WTC11 (cell line): ENCODE measurements at regions not wholly inside any gene's neighbourhood (a gene's known extent, or its start where the extent isn't known, plus 50 kb on each side); places are given as distances from the start of the nearest gene placed in this dataset.

Experiments used
- ATAC-seq: fragments of 200-7000 bp; cut with Tn5 transposase; 2 replicates; pipeline ENCODE4 v1.10.0; 2021; ENCODE audit warnings: mild to moderate bottlenecking, moderate library complexity
- CTCF ChIA-PET: fragments of 300-600 bp; sonication (Branson Sonifier 250); formaldehyde crosslinking; loops from one replicate; lab custom pipeline; 2021; ENCODE audit warnings: antibody characterized with exemption; lab: Charles Lee
- POLR2A ChIA-PET: fragments of 350-600 bp; sonication (Branson Sonifier 250); formaldehyde crosslinking; loops from one replicate; lab custom pipeline; 2021; ENCODE audit warnings: antibody characterized with exemption; lab: Charles Lee
- DNase-seq: peaks from one replicate; pipeline ENCODE4 v3.0.0; 2021; ENCODE audit warnings: low spot score
- H3K27ac Mint-ChIP-seq: 2 replicates; pipeline ENCODE4 v1.8.0; 2021; ENCODE audit warnings: mixed read lengths
- H3K27me3 Mint-ChIP-seq: 2 replicates; pipeline ENCODE4 v1.8.0; 2021; ENCODE audit warnings: low read depth, mild to moderate bottlenecking, moderate library complexity, mixed read lengths
- H3K36me3 Mint-ChIP-seq: 2 replicates; pipeline ENCODE4 v1.8.0; 2021; ENCODE audit warnings: mixed read lengths
- H3K4me1 Mint-ChIP-seq: 2 replicates; pipeline ENCODE4 v1.8.0; 2022; ENCODE audit warnings: mixed read lengths
- H3K4me3 Mint-ChIP-seq: 2 replicates; pipeline ENCODE4 v1.8.0; 2021; ENCODE audit warnings: mild to moderate bottlenecking, moderate library complexity, mixed read lengths
- H3K9me3 Mint-ChIP-seq: 2 replicates; pipeline ENCODE4 v1.8.0; 2021; ENCODE audit warnings: mixed read lengths
- CBFB ChIP-seq: sonication (generic); formaldehyde crosslinking; IDR thresholded peaks from 2 replicates; pipeline ENCODE4 v1.8.1; 2022; ENCODE audit warnings: mild to moderate bottlenecking, low read depth, missing genetic modification reagents
- CREB1 ChIP-seq: sonication (generic); formaldehyde crosslinking; IDR thresholded peaks from 2 replicates; pipeline ENCODE4 v1.8.0; 2023; ENCODE audit warnings: mild to moderate bottlenecking, missing genetic modification reagents
- FOXP1 ChIP-seq: sonication (generic); formaldehyde crosslinking; IDR thresholded peaks from 2 replicates; pipeline ENCODE4 v1.8.0; 2022; ENCODE audit warnings: missing genetic modification reagents, mild to moderate bottlenecking, moderate library complexity, borderline replicate concordance
- GRHL2 ChIP-seq: fragments of 250-450 bp; sonication (Bioruptor Pico); IDR thresholded peaks from 2 replicates; pipeline ENCODE4 v1.8.0; 2022; ENCODE audit warnings: mild to moderate bottlenecking, moderate library complexity; ENCODE audit not compliant: insufficient replicate concordance, severe bottlenecking
- KAT7 ChIP-seq: sonication (generic); formaldehyde crosslinking; IDR thresholded peaks from 2 replicates; pipeline ENCODE4 v1.8.1; 2023; ENCODE audit warnings: missing genetic modification reagents, mild to moderate bottlenecking, borderline replicate concordance
- MLX ChIP-seq: sonication (generic); formaldehyde crosslinking; IDR thresholded peaks from 2 replicates; pipeline ENCODE4 v1.8.1; 2023; ENCODE audit warnings: mild to moderate bottlenecking, missing genetic modification reagents, moderate library complexity
- NFE2L1 ChIP-seq: sonication (generic); formaldehyde crosslinking; IDR thresholded peaks from 2 replicates; pipeline ENCODE4 v1.8.1; 2023; ENCODE audit warnings: missing genetic modification reagents
- NFYB ChIP-seq: sonication (generic); formaldehyde crosslinking; conservative IDR thresholded peaks from 2 replicates; pipeline ENCODE4 v1.8.0; 2022; ENCODE audit warnings: low read depth, missing genetic modification reagents
- PRDM15 ChIP-seq: sonication (generic); formaldehyde crosslinking; IDR thresholded peaks from 2 replicates; pipeline ENCODE4 v1.8.0; 2022; ENCODE audit warnings: missing genetic modification reagents
- PRRX2 ChIP-seq: fragments of 250-450 bp; sonication (Bioruptor Pico); IDR thresholded peaks from 2 replicates; pipeline ENCODE4 v1.8.0; 2021; ENCODE audit warnings: mild to moderate bottlenecking
- RORB ChIP-seq: fragments of 250-450 bp; sonication (Bioruptor Pico); IDR thresholded peaks from 2 replicates; pipeline ENCODE4 v1.9.0; 2021; ENCODE audit warnings: mild to moderate bottlenecking
- SMAD3 ChIP-seq: sonication (generic); formaldehyde crosslinking; IDR thresholded peaks from 2 replicates; pipeline ENCODE4 v1.8.0; 2022; ENCODE audit warnings: missing genetic modification reagents, mild to moderate bottlenecking, borderline replicate concordance
- SMAD4 ChIP-seq: sonication (generic); formaldehyde crosslinking; IDR thresholded peaks from 2 replicates; pipeline ENCODE4 v1.8.0; 2022; ENCODE audit warnings: mild to moderate bottlenecking, missing genetic modification reagents
- TEAD1 ChIP-seq: sonication (generic); formaldehyde crosslinking; IDR thresholded peaks from 2 replicates; pipeline ENCODE4 v1.8.0; 2022; ENCODE audit warnings: mild to moderate bottlenecking, missing genetic modification reagents
- TEAD4 ChIP-seq: sonication (generic); formaldehyde crosslinking; IDR thresholded peaks from 2 replicates; pipeline ENCODE4 v1.8.0; 2022; ENCODE audit warnings: mild to moderate bottlenecking, missing genetic modification reagents
- ZNF317 ChIP-seq: sonication (generic); formaldehyde crosslinking; IDR thresholded peaks from 2 replicates; pipeline ENCODE4 v1.8.1; 2023; ENCODE audit warnings: low read depth, mild to moderate bottlenecking, moderate library complexity, missing genetic modification reagents, borderline replicate concordance
- ZNF423 ChIP-seq: fragments of 250-450 bp; sonication (Bioruptor Pico); IDR thresholded peaks from 2 replicates; pipeline ENCODE4 v2.1.2; 2022; ENCODE audit warnings: mild to moderate bottlenecking, moderate library complexity
- ZNF512 ChIP-seq: sonication (generic); formaldehyde crosslinking; IDR thresholded peaks from 2 replicates; pipeline ENCODE4 v1.8.1; 2022; ENCODE audit warnings: missing genetic modification reagents, borderline replicate concordance
- TF ChIP-seq, protein P1 (sequence below): fragments of 250-450 bp; sonication (Bioruptor Pico); IDR thresholded peaks from 2 replicates; pipeline ENCODE4 v1.9.0; 2021; ENCODE audit warnings: moderate library complexity, mild to moderate bottlenecking, inconsistent platforms, borderline replicate concordance
- TF ChIP-seq, protein P2 (sequence below): sonication (generic); formaldehyde crosslinking; IDR thresholded peaks from 2 replicates; pipeline ENCODE4 v1.8.0; 2022; ENCODE audit warnings: mild to moderate bottlenecking, missing genetic modification reagents
- TF ChIP-seq, protein P3 (sequence below): sonication (generic); formaldehyde crosslinking; IDR thresholded peaks from 2 replicates; pipeline ENCODE4 v1.8.1; 2022; ENCODE audit warnings: mild to moderate bottlenecking, missing genetic modification reagents, moderate library complexity, borderline replicate concordance

GRCh38 chr9:80376180-80376579, 804.4 kb downstream of the TLE4 start:
- POLR2A ChIA-PET = no interaction called here

DNA sequence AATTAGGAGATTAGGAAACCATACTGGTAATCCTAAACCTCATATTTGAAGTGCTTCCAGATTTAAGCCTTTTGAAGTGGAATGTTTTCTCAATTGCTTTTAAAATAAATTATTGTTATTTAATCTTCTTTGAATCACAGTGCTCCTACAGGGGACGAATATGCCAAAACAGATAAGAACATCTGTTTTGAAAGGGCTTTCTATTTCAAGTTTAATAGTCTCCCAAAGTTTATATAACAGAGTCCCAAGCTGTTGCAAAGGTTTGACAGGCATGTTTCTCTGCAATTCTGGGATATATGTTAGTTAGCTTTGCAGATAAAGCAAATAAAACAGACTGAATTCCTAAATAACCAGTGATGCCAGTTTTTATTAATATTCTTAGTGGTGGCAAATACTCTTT, 803.7 kb downstream of the TLE4 start:
- POLR2A ChIA-PET = no interaction called here
- no peak for ATAC-seq

More at GRCh38 chr9:80376180-80376579, 804.4 kb downstream of the TLE4 start:
- TF ChIP-seq GRHL2 (CRISPR knock-in tag) (no peak), PRDM15 (no peak)
- TF ChIP-seq, all 79 proteins: peak for 0
- Mint-ChIP-seq H3K36me3 (no peaks in the 10 kb centered on the region), H3K27me3 (no peaks in the 10 kb centered on the region), H3K4me1 (peaks cover 60% of the 10 kb centered on the region), H3K4me3 (no peak overlapping the region), H3K27ac (no peak overlapping the region), H3K9me3 (no peaks in the 10 kb centered on the region)
- DNase-seq (no peak), ATAC-seq (peak; percentile 63)
- CTCF ChIA-PET = no interaction called here

GRCh38 chr9:80369641-80370040, 797.9 kb downstream of the TLE4 start:
- peaks cover 13% of the 10 kb centered on the region for H3K36me3 Mint-ChIP-seq
- CTCF ChIA-PET = no interaction called here

More for the DNA sequence above, 803.7 kb downstream of the TLE4 start:
- Mint-ChIP-seq H3K4me3 (no peak overlapping the region), H3K27me3 (no peaks in the 10 kb centered on the region), H3K36me3 (no peaks in the 10 kb centered on the region), H3K27ac (no peak overlapping the region), H3K4me1 (peaks cover 61% of the 10 kb centered on the region), H3K9me3 (no peaks in the 10 kb centered on the region)
- DNase-seq = no peak
- CTCF ChIA-PET = interaction anchor here (0.7 kb wide), 1 partner anchor 44 kb away, joined by 3 read pairs; no protein-coding TSS in a partner anchor
- TF ChIP-seq TEAD1 (CRISPR knock-in tag) (no peak), ZNF423 (no peak), KAT7 (no peak)

GRCh38 chr9:80366626-80367025, 794.9 kb downstream of the TLE4 start:
- peaks cover 14% of the 10 kb centered on the region for H3K36me3 Mint-ChIP-seq
- ChIA-PET CTCF (no interaction called here), POLR2A (no interaction called here)
- ATAC-seq (no peak), DNase-seq (no peak)
- H3K27me3 Mint-ChIP-seq = no peaks in the 10 kb centered on the region
- H3K9me3 Mint-ChIP-seq = peaks cover 24% of the 10 kb centered on the region
- no peak overlapping the region for H3K4me3 Mint-ChIP-seq
- peaks cover 9% of the 10 kb centered on the region for H3K4me1 Mint-ChIP-seq
- no peak overlapping the region for H3K27ac Mint-ChIP-seq
- TF ChIP-seq PRRX2 = no peak
- no peak for TF ChIP-seq CBFB (CRISPR knock-in tag)
- TF ChIP-seq SMAD3 (CRISPR knock-in tag) = no peak
- TF ChIP-seq RORB (CRISPR knock-in tag) = no peak
- no peak for TF ChIP-seq ZNF317 (CRISPR knock-in tag)
- TF ChIP-seq TEAD1 (CRISPR knock-in tag) = no peak
- TF ChIP-seq CREB1 (CRISPR knock-in tag) = no peak
- TF ChIP-seq FOXP1 (CRISPR knock-in tag) = no peak
- TF ChIP-seq, protein P1, sequence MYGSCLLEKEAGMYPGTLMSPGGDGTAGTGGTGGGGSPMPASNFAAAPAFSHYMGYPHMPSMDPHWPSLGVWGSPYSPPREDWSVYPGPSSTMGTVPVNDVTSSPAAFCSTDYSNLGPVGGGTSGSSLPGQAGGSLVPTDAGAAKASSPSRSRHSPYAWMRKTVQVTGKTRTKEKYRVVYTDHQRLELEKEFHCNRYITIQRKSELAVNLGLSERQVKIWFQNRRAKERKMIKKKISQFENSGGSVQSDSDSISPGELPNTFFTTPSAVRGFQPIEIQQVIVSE = no peak
- TF ChIP-seq NFYB = no peak
- no peak for TF ChIP-seq TEAD4
- TF ChIP-seq, protein P2, sequence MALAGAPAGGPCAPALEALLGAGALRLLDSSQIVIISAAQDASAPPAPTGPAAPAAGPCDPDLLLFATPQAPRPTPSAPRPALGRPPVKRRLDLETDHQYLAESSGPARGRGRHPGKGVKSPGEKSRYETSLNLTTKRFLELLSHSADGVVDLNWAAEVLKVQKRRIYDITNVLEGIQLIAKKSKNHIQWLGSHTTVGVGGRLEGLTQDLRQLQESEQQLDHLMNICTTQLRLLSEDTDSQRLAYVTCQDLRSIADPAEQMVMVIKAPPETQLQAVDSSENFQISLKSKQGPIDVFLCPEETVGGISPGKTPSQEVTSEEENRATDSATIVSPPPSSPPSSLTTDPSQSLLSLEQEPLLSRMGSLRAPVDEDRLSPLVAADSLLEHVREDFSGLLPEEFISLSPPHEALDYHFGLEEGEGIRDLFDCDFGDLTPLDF (CRISPR knock-in tag) = no peak
- no peak for TF ChIP-seq SMAD4 (CRISPR knock-in tag)
- no peak for TF ChIP-seq NFE2L1 (CRISPR knock-in tag)
- TF ChIP-seq ZNF512 (CRISPR knock-in tag) = no peak
- no peak for TF ChIP-seq MLX (CRISPR knock-in tag)
- TF ChIP-seq GRHL2 (CRISPR knock-in tag) = no peak
- TF ChIP-seq, protein P3, sequence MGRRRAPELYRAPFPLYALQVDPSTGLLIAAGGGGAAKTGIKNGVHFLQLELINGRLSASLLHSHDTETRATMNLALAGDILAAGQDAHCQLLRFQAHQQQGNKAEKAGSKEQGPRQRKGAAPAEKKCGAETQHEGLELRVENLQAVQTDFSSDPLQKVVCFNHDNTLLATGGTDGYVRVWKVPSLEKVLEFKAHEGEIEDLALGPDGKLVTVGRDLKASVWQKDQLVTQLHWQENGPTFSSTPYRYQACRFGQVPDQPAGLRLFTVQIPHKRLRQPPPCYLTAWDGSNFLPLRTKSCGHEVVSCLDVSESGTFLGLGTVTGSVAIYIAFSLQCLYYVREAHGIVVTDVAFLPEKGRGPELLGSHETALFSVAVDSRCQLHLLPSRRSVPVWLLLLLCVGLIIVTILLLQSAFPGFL (CRISPR knock-in tag) = no peak

More at GRCh38 chr9:80369641-80370040, 797.9 kb downstream of the TLE4 start:
- Mint-ChIP-seq H3K4me1 (peaks cover 24% of the 10 kb centered on the region), H3K9me3 (peaks cover 19% of the 10 kb centered on the region)
- TF ChIP-seq FOXP1 (CRISPR knock-in tag) = no peak
- TF ChIP-seq, all 79 proteins: peak for 0
- Mint-ChIP-seq H3K27me3 (no peaks in the 10 kb centered on the region), H3K27ac (no peak overlapping the region), H3K4me3 (no peak overlapping the region)
- ATAC-seq (no peak), DNase-seq (no peak)
- POLR2A ChIA-PET = no interaction called here
